ENCODE measurements at regions not wholly inside any gene's neighbourhood (a gene's known extent, or its start where the extent isn't known, plus 50 kb on each side); places are given as distances from the start of the nearest gene placed in this dataset.

DNA sequence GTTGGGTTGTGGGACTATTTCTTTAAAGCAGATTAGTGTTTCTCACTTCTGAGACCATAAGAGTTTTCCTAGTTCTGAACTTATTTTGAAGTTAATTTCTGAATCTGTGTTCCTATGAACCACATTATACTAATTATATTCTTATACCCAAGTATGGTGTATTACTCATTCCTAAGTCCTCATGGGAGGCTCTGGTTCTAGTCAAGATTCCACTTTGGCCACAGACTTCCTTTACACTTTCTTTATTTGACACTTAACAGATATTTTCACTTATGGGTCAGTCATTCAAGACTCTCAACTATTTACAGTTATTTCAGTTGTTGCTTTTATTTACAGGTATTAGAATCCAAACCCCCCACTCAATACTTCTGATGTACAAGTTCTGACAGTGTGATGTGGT is 937.2 kb upstream of the TYRP1 start:
- TF ChIP-seq, protein P1, sequence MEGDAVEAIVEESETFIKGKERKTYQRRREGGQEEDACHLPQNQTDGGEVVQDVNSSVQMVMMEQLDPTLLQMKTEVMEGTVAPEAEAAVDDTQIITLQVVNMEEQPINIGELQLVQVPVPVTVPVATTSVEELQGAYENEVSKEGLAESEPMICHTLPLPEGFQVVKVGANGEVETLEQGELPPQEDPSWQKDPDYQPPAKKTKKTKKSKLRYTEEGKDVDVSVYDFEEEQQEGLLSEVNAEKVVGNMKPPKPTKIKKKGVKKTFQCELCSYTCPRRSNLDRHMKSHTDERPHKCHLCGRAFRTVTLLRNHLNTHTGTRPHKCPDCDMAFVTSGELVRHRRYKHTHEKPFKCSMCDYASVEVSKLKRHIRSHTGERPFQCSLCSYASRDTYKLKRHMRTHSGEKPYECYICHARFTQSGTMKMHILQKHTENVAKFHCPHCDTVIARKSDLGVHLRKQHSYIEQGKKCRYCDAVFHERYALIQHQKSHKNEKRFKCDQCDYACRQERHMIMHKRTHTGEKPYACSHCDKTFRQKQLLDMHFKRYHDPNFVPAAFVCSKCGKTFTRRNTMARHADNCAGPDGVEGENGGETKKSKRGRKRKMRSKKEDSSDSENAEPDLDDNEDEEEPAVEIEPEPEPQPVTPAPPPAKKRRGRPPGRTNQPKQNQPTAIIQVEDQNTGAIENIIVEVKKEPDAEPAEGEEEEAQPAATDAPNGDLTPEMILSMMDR (IDR thresholded peaks at IDR 0.05), result no peak
- TF ChIP-seq POLR2A (IDR thresholded peaks at IDR 0.05), result no peak

All from body of pancreas (tissue), 4 donors.